Uterus (tissue), 3 donors: ENCODE measurements at regions not wholly inside any gene's neighbourhood (a gene's known extent, or its start where the extent isn't known, plus 50 kb on each side); places are given as distances from the start of the nearest gene placed in this dataset.

Source experiments
- DNase-seq, 2 donors: peaks; one replicate each; pipeline ENCODE4 v3.0.0-alpha.2; 2019 to 2020
- H3K27ac ChIP-seq, 2 donors: fragments of 200-600 bp; sonication (generic); 1 replicate in 1 of 2; 2 replicates in 1 of 2; pipeline ENCODE4 v1.5.1; 2016 to 2018
- H3K27me3 ChIP-seq, 2 donors: fragments of 200-600 bp; sonication (generic); one replicate each; pipeline ENCODE4 v1.5.1; 2018 to 2019; ENCODE audit warnings: control low read depth in 1 of 2
- H3K36me3 ChIP-seq, 2 donors: fragments of 200-600 bp; sonication (generic); one replicate each; pipeline ENCODE4 v1.5.1; 2019; ENCODE audit warnings: control low read depth in 1 of 2
- H3K4me1 ChIP-seq, 2 donors: fragments of 200-600 bp; sonication (generic); one replicate each; pipeline ENCODE4 v1.5.1; 2018 to 2019; ENCODE audit warnings: control low read depth in 1 of 2
- H3K4me3 ChIP-seq, 2 donors: fragments of 200-600 bp; sonication (generic); 1 replicate in 1 of 2; 2 replicates in 1 of 2; pipeline ENCODE4 v1.5.1; 2018 to 2019; ENCODE audit warnings: mild to moderate bottlenecking in 1 of 2
- H3K9me3 ChIP-seq, 2 donors: fragments of 200-600 bp; sonication (generic); one replicate each; pipeline ENCODE4 v1.5.1; 2019; ENCODE audit warnings: control low read depth in 1 of 2
- POLR2A ChIP-seq, 2 donors: fragments of 450-650 bp; IDR thresholded peaks; one replicate each; pipeline ENCODE4 v1.6.1; 2016; ENCODE audit warnings: antibody characterized with exemption in 2 of 2, mild to moderate bottlenecking in 1 of 2, moderate library complexity in 1 of 2
- intact Hi-C: fragments of 100-400 bp; cut with DNase I; formaldehyde crosslinking; loops from one replicate; pipeline ENCODE4 v1.15.1; 2023; ENCODE audit warnings: low total_unique reads
- TF ChIP-seq, protein P1 (sequence below), 4 experiments: fragments of 200-600 bp in 2 of 4; fragments of 450-650 bp in 2 of 4; sonication (generic) in 2 of 4; IDR thresholded peaks; one replicate each; pipeline ENCODE4 v1.5.1; 2016 to 2019; ENCODE audit warnings: antibody characterized with exemption in 4 of 4, mild to moderate bottlenecking in 2 of 4, moderate library complexity in 1 of 4
- donor health status: DM: yes; HTN: yes; CAD: no.

DNA sequence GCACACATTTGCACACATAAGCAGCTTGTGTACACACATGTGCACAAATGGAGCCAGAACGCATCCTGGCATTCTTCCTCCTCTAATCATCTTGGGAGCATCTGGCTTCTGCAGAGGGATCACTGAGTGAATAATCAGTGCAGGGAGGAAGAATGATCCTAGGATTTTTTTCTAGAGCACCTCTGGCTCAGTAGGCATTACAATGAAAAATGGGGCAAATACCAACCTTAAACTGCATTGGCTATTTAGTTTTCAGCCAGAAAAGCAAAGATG, 205.7 kb upstream of the TCF21 start:
- Histone ChIP-seq H3K27ac (no peak overlapping the region), H3K4me3 (no peak overlapping the region), H3K36me3 (no peaks in the 10 kb centered on the region), H3K9me3 (no peaks in the 10 kb centered on the region), H3K27me3 (no peaks in the 10 kb centered on the region), H3K4me1 (no peaks in the 10 kb centered on the region)
- no peak for DNase-seq
- TF ChIP-seq, protein P1, sequence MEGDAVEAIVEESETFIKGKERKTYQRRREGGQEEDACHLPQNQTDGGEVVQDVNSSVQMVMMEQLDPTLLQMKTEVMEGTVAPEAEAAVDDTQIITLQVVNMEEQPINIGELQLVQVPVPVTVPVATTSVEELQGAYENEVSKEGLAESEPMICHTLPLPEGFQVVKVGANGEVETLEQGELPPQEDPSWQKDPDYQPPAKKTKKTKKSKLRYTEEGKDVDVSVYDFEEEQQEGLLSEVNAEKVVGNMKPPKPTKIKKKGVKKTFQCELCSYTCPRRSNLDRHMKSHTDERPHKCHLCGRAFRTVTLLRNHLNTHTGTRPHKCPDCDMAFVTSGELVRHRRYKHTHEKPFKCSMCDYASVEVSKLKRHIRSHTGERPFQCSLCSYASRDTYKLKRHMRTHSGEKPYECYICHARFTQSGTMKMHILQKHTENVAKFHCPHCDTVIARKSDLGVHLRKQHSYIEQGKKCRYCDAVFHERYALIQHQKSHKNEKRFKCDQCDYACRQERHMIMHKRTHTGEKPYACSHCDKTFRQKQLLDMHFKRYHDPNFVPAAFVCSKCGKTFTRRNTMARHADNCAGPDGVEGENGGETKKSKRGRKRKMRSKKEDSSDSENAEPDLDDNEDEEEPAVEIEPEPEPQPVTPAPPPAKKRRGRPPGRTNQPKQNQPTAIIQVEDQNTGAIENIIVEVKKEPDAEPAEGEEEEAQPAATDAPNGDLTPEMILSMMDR (IDR thresholded peaks at IDR 0.05), result no peak
- TF ChIP-seq POLR2A (IDR thresholded peaks at IDR 0.05), result no peak
- intact Hi-C loops, result no loop called here

DNA sequence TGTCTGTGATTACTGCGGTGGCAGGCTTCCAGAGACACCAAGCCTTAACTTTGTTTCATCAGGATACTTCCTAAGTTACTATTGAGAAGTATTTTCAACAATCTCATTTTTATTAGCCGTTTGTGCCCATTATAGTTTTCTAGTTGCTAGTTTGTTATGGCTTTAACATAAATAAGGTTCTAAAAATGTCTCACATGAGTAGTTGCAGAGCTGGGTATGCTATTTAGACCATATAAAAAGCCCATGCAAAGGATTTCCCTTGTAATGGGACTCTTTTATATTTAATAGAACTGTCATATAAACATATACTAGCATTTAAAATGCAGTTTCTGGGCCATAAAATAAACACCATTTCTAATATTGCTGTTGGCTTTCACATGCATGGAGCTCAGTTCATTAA, 205.3 kb upstream of the TCF21 start:
- intact Hi-C loops, result no loop called here
- Histone ChIP-seq H3K27ac (no peak overlapping the region), H3K9me3 (no peaks in the 10 kb centered on the region), H3K27me3 (no peaks in the 10 kb centered on the region), H3K36me3 (no peaks in the 10 kb centered on the region), H3K4me1 (no peaks in the 10 kb centered on the region), H3K4me3 (no peak overlapping the region)
- TF ChIP-seq POLR2A (IDR thresholded peaks at IDR 0.05), result no peak
- TF ChIP-seq, protein P1 (IDR thresholded peaks at IDR 0.05), result no peak
- DNase-seq, result no peak

DNA sequence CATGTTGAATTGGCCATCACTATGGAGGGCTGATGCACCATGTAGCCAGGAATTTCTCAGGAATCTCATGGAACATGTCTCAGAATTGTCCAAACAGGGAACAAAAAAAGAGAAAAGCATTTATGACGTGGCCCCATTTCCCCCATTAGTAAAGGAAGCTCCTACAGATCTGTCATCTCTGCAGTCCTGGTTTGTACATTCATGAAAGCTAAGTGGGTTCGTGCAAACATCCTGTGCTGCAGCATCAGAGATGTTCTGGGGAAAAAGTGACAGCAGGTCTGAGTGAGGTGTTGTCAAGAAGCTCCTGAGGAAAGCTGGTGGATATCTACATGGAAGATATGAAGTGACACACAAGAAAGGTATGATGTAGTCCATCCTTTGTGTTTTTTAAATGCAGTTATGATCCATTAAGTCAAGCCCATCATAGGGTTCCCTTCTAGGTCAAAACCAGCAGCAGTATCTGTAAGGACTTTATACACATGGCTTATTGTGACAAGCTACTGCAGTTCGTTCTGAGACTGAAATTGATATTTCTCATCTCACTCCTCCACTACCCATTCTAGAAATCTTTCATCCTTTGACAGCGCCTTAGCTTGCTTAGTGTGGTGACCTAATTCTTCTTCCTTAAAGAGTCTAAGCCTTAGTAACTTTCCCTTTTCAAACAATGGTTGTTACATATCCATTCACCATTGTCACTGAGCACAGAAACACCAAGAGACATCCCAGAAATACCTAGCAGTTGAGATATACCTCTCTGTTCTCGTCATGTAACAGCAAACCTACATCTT, 200.0 kb upstream of the TCF21 start:
- H3K27ac ChIP-seq, result no peak overlapping the region
- intact Hi-C loops, result no loop called here
- no peaks in the 10 kb centered on the region for H3K9me3 ChIP-seq
- H3K4me3 ChIP-seq, result no peak overlapping the region
- DNase-seq, result no peak
- TF ChIP-seq POLR2A (IDR thresholded peaks at IDR 0.05), result no peak
- TF ChIP-seq, protein P1 (IDR thresholded peaks at IDR 0.05), result no peak
- H3K36me3 ChIP-seq, result no peaks in the 10 kb centered on the region
- H3K4me1 ChIP-seq, result no peaks in the 10 kb centered on the region
- no peaks in the 10 kb centered on the region for H3K27me3 ChIP-seq

DNA sequence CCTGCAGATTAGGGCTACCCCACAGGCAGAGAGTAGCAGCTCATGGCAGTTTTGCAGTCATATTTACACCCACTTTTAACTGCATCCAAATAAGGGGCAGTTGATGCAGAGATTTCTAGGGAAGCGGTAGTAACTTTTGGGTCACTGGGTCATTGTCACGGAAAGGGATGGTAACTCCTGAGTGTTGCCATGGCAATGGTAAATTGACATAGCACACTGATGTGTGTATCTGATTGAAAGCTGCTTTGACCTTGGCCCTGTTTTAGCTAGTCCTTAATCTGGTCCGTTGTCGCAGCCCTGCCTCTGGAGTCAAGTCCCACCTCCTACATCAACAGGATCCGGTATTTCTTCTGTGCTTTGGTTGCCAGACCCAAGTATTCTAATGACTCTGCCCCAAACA, 199.1 kb upstream of the TCF21 start:
- no peak overlapping the region for H3K4me3 ChIP-seq
- TF ChIP-seq, protein P1 (IDR thresholded peaks at IDR 0.05), result no peak
- no peak for TF ChIP-seq POLR2A (IDR thresholded peaks at IDR 0.05)
- H3K4me1 ChIP-seq, result no peaks in the 10 kb centered on the region
- no peaks in the 10 kb centered on the region for H3K36me3 ChIP-seq
- H3K27ac ChIP-seq, result no peak overlapping the region
- no peaks in the 10 kb centered on the region for H3K9me3 ChIP-seq
- intact Hi-C loops, result no loop called here
- DNase-seq, result no peak
- H3K27me3 ChIP-seq, result no peaks in the 10 kb centered on the region

DNA sequence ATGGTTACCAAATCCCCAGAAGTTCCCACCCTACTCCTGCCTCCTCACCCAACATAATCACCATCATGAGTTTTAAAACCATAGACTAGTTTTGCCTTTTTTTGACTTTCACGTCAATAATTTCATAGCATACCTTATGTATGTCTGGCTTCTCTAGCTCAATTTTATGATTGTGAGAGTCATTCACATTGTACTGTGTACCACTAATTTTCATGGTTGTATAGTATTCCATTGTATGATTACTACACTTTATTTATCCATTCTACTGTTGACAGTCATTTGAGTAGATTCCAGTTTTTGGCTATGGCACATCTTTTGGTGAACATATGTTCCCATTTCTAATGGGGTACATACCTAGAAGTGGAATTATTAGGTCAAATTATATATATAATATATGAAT, 195.3 kb upstream of the TCF21 start:
- H3K27me3 ChIP-seq, result no peaks in the 10 kb centered on the region
- no peak for TF ChIP-seq POLR2A (IDR thresholded peaks at IDR 0.05)
- TF ChIP-seq, protein P1 (IDR thresholded peaks at IDR 0.05), result no peak
- intact Hi-C loops, result no loop called here
- H3K4me3 ChIP-seq, result no peak overlapping the region
- no peaks in the 10 kb centered on the region for H3K4me1 ChIP-seq
- no peak overlapping the region for H3K27ac ChIP-seq
- no peaks in the 10 kb centered on the region for H3K9me3 ChIP-seq
- DNase-seq, result no peak
- H3K36me3 ChIP-seq, result no peaks in the 10 kb centered on the region
